ENCODE measurements at regions not wholly inside any gene's neighbourhood (a gene's known extent, or its start where the extent isn't known, plus 50 kb on each side); places are given as distances from the start of the nearest gene placed in this dataset.
"Not testable (repeated sequence)": the region's sequence is repeated elsewhere in the genome, so short reads cannot be mapped to it uniquely, and the experiment has no call there.

DNA sequence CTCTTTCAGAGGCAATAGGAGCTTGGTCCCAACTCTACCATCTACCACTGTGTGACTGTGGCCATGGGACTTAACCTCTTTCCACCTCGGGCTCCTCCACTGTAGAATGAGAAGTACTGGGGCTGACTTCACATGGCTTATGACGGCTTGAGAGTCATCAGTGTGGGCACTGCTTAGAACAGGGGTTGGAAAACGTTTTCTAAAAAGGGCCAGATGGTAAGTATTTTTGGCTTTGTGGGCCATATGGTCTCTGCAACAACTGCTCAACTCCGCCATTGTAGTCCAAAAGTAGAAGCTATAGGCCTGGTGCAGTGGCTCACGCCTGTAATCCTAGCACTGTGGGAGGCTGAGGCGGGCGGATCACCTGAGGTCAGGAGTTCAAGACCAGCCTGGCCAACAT is 69.2 kb upstream of the LTA4H start:
- Histone ChIP-seq H3K27me3 (ENCODE audit: control insufficient read depth, insufficient read depth, low read length) (no peaks in the 10 kb centered on the region), H3K4me2 (ENCODE audit: low read length) (no peak overlapping the region), H3K4me1 (no peaks in the 10 kb centered on the region), H3K36me3 (ENCODE audit: control insufficient read depth, insufficient read depth, low read length) (no peaks in the 10 kb centered on the region), H3K4me3 (ENCODE audit: low read depth, low read length) (no peak overlapping the region), H3K79me2 (no peaks in the 10 kb centered on the region), H2AFZ (no peak overlapping the region), H3K27ac (no peak overlapping the region), H3K9ac (no peak overlapping the region), H3K9me3 (ENCODE audit: control insufficient read depth, low read length) (no peaks in the 10 kb centered on the region)
- TF ChIP-seq, protein P1, sequence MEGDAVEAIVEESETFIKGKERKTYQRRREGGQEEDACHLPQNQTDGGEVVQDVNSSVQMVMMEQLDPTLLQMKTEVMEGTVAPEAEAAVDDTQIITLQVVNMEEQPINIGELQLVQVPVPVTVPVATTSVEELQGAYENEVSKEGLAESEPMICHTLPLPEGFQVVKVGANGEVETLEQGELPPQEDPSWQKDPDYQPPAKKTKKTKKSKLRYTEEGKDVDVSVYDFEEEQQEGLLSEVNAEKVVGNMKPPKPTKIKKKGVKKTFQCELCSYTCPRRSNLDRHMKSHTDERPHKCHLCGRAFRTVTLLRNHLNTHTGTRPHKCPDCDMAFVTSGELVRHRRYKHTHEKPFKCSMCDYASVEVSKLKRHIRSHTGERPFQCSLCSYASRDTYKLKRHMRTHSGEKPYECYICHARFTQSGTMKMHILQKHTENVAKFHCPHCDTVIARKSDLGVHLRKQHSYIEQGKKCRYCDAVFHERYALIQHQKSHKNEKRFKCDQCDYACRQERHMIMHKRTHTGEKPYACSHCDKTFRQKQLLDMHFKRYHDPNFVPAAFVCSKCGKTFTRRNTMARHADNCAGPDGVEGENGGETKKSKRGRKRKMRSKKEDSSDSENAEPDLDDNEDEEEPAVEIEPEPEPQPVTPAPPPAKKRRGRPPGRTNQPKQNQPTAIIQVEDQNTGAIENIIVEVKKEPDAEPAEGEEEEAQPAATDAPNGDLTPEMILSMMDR (IDR thresholded peaks at IDR 0.05), result no peak

DNA sequence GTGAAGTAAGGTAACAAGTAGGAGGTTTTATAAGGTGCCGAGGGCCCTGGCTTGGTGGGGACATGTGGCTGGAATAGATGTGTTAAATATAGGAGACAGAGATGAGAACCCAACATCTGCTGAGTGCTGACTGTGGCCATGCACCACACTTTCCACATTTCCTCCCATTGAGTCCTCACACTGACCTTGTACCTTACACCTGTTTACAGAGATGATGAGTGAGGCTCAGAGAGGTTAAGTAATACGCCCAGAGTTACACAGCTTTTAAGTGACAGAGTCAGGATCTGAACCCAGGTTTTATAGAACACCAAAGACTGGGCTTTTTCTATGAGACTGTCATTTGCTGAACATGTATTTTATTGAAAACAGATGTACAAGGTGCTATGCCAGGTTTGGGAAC is 70.8 kb upstream of the LTA4H start:
- no peak overlapping the region for H2AFZ ChIP-seq
- H3K4me2 ChIP-seq (ENCODE audit: low read length), result no peak overlapping the region
- no peak overlapping the region for H3K4me3 ChIP-seq (ENCODE audit: low read depth, low read length)
- H3K9me3 ChIP-seq (ENCODE audit: control insufficient read depth, low read length), result no peaks in the 10 kb centered on the region
- no peaks in the 10 kb centered on the region for H3K27me3 ChIP-seq (ENCODE audit: control insufficient read depth, insufficient read depth, low read length)
- H3K79me2 ChIP-seq, result no peaks in the 10 kb centered on the region
- no peak overlapping the region for H3K9ac ChIP-seq
- H3K4me1 ChIP-seq, result no peaks in the 10 kb centered on the region
- no peaks in the 10 kb centered on the region for H3K36me3 ChIP-seq (ENCODE audit: control insufficient read depth, insufficient read depth, low read length)
- TF ChIP-seq, protein P1 (IDR thresholded peaks at IDR 0.05), result no peak
- no peak overlapping the region for H3K27ac ChIP-seq

DNA sequence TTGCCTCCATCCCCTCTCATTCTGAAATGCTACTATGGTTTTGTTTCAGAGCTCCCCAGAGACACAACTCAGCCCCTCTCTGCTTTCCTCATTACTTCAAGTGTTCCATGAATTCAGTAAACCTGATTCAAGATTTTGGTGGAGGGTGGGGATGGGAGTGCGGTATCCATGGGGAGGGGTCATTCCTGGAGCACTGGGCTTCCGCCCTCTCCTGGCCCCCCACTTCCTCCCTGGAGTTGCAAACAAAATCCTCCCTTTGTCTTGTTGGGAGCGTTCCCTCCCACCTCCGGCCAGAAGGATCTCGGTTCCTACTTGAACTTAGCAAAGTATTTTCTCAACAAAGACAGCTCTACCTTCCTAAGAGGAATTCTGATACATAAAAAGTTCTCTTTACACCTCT is 71.8 kb upstream of the LTA4H start:
- Histone ChIP-seq H3K27me3 (ENCODE audit: control insufficient read depth, insufficient read depth, low read length) (no peaks in the 10 kb centered on the region), H2AFZ (no peak overlapping the region), H3K9ac (no peak overlapping the region), H3K4me1 (no peaks in the 10 kb centered on the region), H3K9me3 (ENCODE audit: control insufficient read depth, low read length) (no peaks in the 10 kb centered on the region), H3K27ac (peak overlapping the region; percentile 57), H3K79me2 (no peaks in the 10 kb centered on the region), H3K4me2 (ENCODE audit: low read length) (no peak overlapping the region), H3K4me3 (ENCODE audit: low read depth, low read length) (no peak overlapping the region), H3K36me3 (ENCODE audit: control insufficient read depth, insufficient read depth, low read length) (no peaks in the 10 kb centered on the region)
- TF ChIP-seq, protein P1 (IDR thresholded peaks at IDR 0.05), result no peak

DNA sequence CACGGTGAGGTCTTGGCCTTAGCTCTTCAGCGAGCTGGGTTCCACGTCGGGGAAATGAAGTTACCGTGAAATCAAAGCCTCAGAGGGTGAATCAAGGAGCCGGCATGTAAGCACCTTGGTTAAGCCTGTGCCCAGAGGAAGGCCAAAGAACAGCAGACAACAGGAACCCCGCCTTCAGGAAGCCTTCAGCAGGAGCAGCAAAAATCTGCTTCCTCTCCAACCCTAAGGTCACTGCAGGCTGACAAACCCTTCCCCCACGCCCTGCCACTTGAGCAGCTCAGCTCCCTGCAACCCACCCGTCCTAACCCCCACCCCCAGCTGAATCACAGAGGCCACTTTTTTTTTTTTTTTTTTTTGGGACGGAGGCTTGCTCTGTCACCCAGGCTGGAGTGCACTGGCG is 72.9 kb upstream of the LTA4H start:
- TF ChIP-seq, protein P1 (IDR thresholded peaks at IDR 0.05), result no peak
- H3K4me1 ChIP-seq, result no peaks in the 10 kb centered on the region
- H2AFZ ChIP-seq, result peak overlapping the region; percentile 5
- H3K9ac ChIP-seq, result no peak overlapping the region
- peak overlapping the region; percentile 57 for H3K27ac ChIP-seq
- no peaks in the 10 kb centered on the region for H3K9me3 ChIP-seq (ENCODE audit: control insufficient read depth, low read length)
- no peak overlapping the region for H3K4me3 ChIP-seq (ENCODE audit: low read depth, low read length)
- no peaks in the 10 kb centered on the region for H3K79me2 ChIP-seq
- H3K27me3 ChIP-seq (ENCODE audit: control insufficient read depth, insufficient read depth, low read length), result no peaks in the 10 kb centered on the region
- H3K4me2 ChIP-seq (ENCODE audit: low read length), result no peak overlapping the region
- no peaks in the 10 kb centered on the region for H3K36me3 ChIP-seq (ENCODE audit: control insufficient read depth, insufficient read depth, low read length)

DNA sequence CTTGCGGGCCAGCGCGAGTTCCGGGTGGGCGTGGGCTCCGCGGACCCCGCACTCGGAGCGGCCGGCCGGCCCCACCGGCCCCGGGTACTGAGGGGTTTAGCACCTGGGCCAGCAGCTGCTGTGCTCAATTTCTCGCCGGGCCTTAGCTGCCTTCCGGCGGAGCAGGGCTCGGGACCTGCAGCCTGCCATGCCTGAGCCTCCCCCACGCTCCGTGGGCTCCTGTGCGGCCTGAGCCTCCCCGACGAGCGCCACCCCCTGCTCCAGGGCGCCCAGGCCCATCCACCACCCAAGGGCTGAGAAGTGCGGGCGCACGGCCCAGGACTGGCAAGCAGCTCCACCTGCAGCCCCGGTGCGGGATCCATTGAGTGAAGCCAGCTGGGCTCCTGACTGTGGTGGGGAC is 73.6 kb upstream of the LTA4H start:
- not testable (repeated sequence) for H3K27me3 ChIP-seq (ENCODE audit: control insufficient read depth, insufficient read depth, low read length); H3K4me3 ChIP-seq (ENCODE audit: low read depth, low read length); H3K4me2 ChIP-seq (ENCODE audit: low read length); H3K9me3 ChIP-seq (ENCODE audit: control insufficient read depth, low read length); H3K79me2 ChIP-seq; H3K9ac ChIP-seq; H3K27ac ChIP-seq; H3K4me1 ChIP-seq; H2AFZ ChIP-seq; H3K36me3 ChIP-seq (ENCODE audit: control insufficient read depth, insufficient read depth, low read length)

Measured in parathyroid adenoma (tissue), 2 donors.